Right lobe of liver (tissue), 6 donors: ENCODE measurements at regions not wholly inside any gene's neighbourhood (a gene's known extent, or its start where the extent isn't known, plus 50 kb on each side); places are given as distances from the start of the nearest gene placed in this dataset.

Experiments
- ATAC-seq, 4 donors: fragments of 200-7000 bp; cut with Tn5 transposase; one replicate each; pipeline ENCODE4 v1.9.1; 2020; ENCODE audit warnings: mild to moderate bottlenecking in 4 of 4, moderate library complexity in 4 of 4
- DNase-seq, 3 donors: peaks; one replicate each; pipeline ENCODE4 v3.0.0-alpha.2; 2020
- H3K27ac ChIP-seq, 3 donors: fragments of 200-600 bp; one replicate each; pipeline ENCODE4 v1.8.0; 2022
- H3K27me3 ChIP-seq, 2 donors: fragments of 200-600 bp; one replicate each; pipeline ENCODE4 v1.8.0; 2022
- H3K36me3 ChIP-seq, 4 donors: fragments of 200-600 bp; sonication (generic) in 1 of 4; one replicate each; pipeline versions ENCODE4 v1.5.1 to v1.8.0; 2017 to 2022; ENCODE audit warnings: control low read depth in 1 of 4
- H3K4me1 ChIP-seq, 4 donors: fragments of 200-600 bp; sonication (generic) in 1 of 4; one replicate each; pipeline versions ENCODE4 v1.5.1 to v1.8.0; 2017 to 2022; ENCODE audit warnings: control low read depth in 1 of 4
- H3K4me3 ChIP-seq, 3 donors: fragments of 200-600 bp; one replicate each; pipeline ENCODE4 v1.8.0; 2022
- H3K9me3 ChIP-seq, 4 donors: fragments of 200-600 bp; sonication (generic) in 1 of 4; one replicate each; pipeline versions ENCODE4 v1.5.1 to v1.8.0; 2017 to 2022; ENCODE audit warnings: control low read depth in 1 of 4
- POLR2A ChIP-seq: fragments of 450-650 bp; IDR thresholded peaks from one replicate; pipeline ENCODE4 v1.6.1; 2017; ENCODE audit warnings: antibody characterized with exemption, mild to moderate bottlenecking
- WGBS: methylation state at CpG from one replicate; pipeline ENCODE4 v1.1.6; 2018; ENCODE audit warnings: low coverage, low lambda C conversion rate; ENCODE audit not compliant: insufficient coverage; ENCODE audit errors: missing lambda C conversion rate; 5-methylcytosine and 5-hydroxymethylcytosine counted together
- intact Hi-C, 2 donors: fragments of 100-400 bp; cut with DNase I; formaldehyde crosslinking; loops; one replicate each; pipeline versions ENCODE4 v1.11.2 to v1.14.1; 2022
- TF ChIP-seq, protein P1 (sequence below), 4 donors: fragments of 200-600 bp in 3 of 4; fragments of 450-650 bp in 1 of 4; IDR thresholded peaks; one replicate each; pipeline versions ENCODE4 v1.5.1 to v1.8.0; 2016 to 2022; ENCODE audit warnings: antibody characterized with exemption in 4 of 4, mild to moderate bottlenecking in 2 of 4
- donor health status: DM: no; HTN: yes; CAD: no.
- donor health status: DM: no; HTN: no; CAD: no.
- donor health status: DM: no; HTN: no; CAD: no.
- donor health status: DM: no; HTN: yes; CAD: no.
- donor health status: DM: no; HTN: yes; CAD: no.

DNA sequence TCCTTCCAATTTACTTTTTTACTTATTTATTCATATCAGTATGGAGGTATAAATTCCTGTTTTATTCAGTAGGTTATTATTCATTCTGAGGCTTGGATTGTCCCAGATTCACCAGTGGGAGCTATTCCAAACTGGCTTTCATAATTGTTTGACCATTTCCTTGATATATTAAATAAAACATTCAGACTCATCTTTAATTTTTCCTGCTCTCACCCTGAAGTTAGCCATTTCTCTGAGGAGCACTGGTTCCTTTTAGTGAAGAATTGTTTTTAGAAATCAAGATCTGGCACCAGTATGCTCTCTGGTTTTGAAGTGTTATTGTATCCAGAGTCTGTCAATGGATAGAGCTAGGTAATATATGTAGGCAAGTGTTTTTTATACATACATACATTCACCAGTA is 66.9 kb upstream of the DCBLD2 start:
- Histone ChIP-seq H3K36me3 (no peaks in the 10 kb centered on the region), H3K9me3 (no peaks in the 10 kb centered on the region), H3K27ac (no peak overlapping the region), H3K27me3 (no peaks in the 10 kb centered on the region), H3K4me1 (no peaks in the 10 kb centered on the region), H3K4me3 (no peak overlapping the region)
- DNase-seq (no peak), ATAC-seq (no peak)
- no peak for TF ChIP-seq POLR2A
- TF ChIP-seq, protein P1, sequence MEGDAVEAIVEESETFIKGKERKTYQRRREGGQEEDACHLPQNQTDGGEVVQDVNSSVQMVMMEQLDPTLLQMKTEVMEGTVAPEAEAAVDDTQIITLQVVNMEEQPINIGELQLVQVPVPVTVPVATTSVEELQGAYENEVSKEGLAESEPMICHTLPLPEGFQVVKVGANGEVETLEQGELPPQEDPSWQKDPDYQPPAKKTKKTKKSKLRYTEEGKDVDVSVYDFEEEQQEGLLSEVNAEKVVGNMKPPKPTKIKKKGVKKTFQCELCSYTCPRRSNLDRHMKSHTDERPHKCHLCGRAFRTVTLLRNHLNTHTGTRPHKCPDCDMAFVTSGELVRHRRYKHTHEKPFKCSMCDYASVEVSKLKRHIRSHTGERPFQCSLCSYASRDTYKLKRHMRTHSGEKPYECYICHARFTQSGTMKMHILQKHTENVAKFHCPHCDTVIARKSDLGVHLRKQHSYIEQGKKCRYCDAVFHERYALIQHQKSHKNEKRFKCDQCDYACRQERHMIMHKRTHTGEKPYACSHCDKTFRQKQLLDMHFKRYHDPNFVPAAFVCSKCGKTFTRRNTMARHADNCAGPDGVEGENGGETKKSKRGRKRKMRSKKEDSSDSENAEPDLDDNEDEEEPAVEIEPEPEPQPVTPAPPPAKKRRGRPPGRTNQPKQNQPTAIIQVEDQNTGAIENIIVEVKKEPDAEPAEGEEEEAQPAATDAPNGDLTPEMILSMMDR (IDR thresholded peaks at IDR 0.05) = no peak
- intact Hi-C loops = no loop called here

DNA sequence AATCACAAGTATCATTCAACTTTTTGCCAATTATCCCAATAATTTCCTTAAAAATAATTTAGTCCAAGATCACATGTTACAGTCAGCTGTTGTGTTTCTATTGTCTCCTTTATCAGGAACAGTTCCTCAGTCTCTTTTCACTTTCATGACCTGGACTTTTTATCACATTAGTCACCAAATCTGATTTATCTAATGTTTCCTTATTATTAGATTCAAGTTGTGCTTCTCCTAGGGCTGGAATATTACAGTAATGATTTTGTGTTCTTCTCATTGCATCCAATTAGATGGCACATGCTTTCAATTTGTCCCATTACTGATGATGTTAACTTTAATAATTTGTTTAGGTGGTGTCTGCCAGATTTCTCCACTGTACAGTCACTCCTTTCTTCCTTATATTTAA is 66.3 kb upstream of the DCBLD2 start:
- TF ChIP-seq, protein P1 (IDR thresholded peaks at IDR 0.05) = no peak
- TF ChIP-seq POLR2A = no peak
- DNase-seq (no peak), ATAC-seq (no peak)
- no peak overlapping the region for H3K4me3 ChIP-seq
- H3K27ac ChIP-seq = no peak overlapping the region
- intact Hi-C loops = no loop called here
- no peaks in the 10 kb centered on the region for H3K36me3 ChIP-seq
- no peaks in the 10 kb centered on the region for H3K4me1 ChIP-seq
- H3K27me3 ChIP-seq = no peaks in the 10 kb centered on the region
- no peaks in the 10 kb centered on the region for H3K9me3 ChIP-seq

- ATAC-seq = no peak
- Histone ChIP-seq H3K27ac (no peak overlapping the region), H3K36me3 (no peaks in the 10 kb centered on the region), H3K4me3 (no peak overlapping the region), H3K4me1 (no peaks in the 10 kb centered on the region), H3K27me3 (no peaks in the 10 kb centered on the region), H3K9me3 (no peaks in the 10 kb centered on the region)
- no peak for TF ChIP-seq POLR2A
- TF ChIP-seq, protein P1 (IDR thresholded peaks at IDR 0.05) = no peak
- intact Hi-C loops = no loop called here
- 64% methylated on average over 3 of the region's 4 CpGs for WGBS
- DNase-seq = no peak
Measured at GRCh38 chr3:98966862-98967546, 65.5 kb upstream of the DCBLD2 start.

- Histone ChIP-seq H3K27me3 (no peaks in the 10 kb centered on the region), H3K9me3 (no peaks in the 10 kb centered on the region), H3K36me3 (no peaks in the 10 kb centered on the region), H3K4me1 (no peaks in the 10 kb centered on the region), H3K27ac (no peak overlapping the region), H3K4me3 (no peak overlapping the region)
- no peak for DNase-seq
- TF ChIP-seq, protein P1 (IDR thresholded peaks at IDR 0.05) = no peak
- TF ChIP-seq POLR2A = no peak
- intact Hi-C loops = no loop called here
- no peak for ATAC-seq
- WGBS = 77% methylated on average over 1 of the region's 1 CpG
Measured at GRCh38 chr3:98966434-98966833, 64.9 kb upstream of the DCBLD2 start.

GRCh38 chr3:98964784-98965183 is 63.3 kb upstream of the DCBLD2 start:
- H3K36me3 ChIP-seq = no peaks in the 10 kb centered on the region
- intact Hi-C loops = no loop called here
- H3K4me3 ChIP-seq = no peak overlapping the region
- H3K27ac ChIP-seq = no peak overlapping the region
- TF ChIP-seq POLR2A = no peak
- TF ChIP-seq, protein P1 (IDR thresholded peaks at IDR 0.05) = no peak
- no peaks in the 10 kb centered on the region for H3K4me1 ChIP-seq
- no peaks in the 10 kb centered on the region for H3K27me3 ChIP-seq
- whole genome bisulfite sequencing = 55% methylated on average over 2 of the region's 2 CpGs
- ATAC-seq = no peak
- no peak for DNase-seq
- no peaks in the 10 kb centered on the region for H3K9me3 ChIP-seq
